ENCODE measurements at regions not wholly inside any gene's neighbourhood (a gene's known extent, or its start where the extent isn't known, plus 50 kb on each side); places are given as distances from the start of the nearest gene placed in this dataset.

DNA sequence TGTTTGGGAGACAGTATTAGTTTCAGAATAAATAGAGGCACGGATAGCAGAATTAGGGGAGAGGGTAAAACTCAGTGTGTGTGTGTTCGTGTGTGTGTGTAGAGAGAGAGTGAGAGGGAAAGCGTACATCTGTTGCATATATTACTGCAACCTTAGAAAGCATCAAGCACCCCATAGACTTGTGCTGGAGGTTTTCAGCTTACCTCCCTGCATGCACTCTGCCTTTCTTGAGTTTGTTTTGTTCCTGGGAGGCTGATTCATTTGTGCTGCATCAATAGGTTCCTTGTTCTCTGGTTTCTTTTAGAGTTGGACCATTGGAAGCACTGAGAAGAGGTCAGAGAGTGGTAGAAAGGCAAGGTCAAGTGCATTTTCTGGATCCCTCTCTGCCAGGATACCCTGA, 104.4 kb upstream of the KCNK1 start:
- no peak for DNase-seq
- intact Hi-C loops (cut with DNase I), result no loop called here

- intact Hi-C loops (cut with DNase I), result no loop called here
- DNase-seq, result no peak
Measured at GRCh38 chr1:233512538-233512937, 101.4 kb upstream of the KCNK1 start.

- DNase-seq, result no peak
- intact Hi-C loops (cut with DNase I), result no loop called here
Measured at GRCh38 chr1:233513431-233513830, 100.5 kb upstream of the KCNK1 start.

DNA sequence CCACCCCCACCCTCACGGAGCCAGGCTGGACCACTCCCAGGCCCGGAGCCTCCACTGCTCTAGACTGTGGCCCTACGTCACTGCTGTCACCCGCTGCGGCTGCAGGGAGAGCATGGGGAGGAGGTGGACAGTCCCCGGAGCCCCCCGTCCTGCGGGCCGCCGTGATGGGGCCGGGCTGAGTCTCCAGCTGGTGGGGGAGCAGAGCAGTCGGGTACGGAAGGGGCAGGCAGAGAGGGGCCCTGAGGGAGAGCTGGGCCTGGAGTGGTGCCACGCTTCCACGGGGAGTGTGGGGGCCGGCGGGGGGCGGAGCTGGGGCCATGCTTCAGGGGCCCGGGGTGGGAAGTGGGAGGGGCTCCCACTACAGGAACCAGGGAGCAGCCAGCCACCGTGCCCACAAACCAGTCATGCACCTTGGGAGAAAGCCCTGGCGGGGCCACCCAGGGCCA, 98.9 kb upstream of the KCNK1 start:
- DNase-seq, result no peak
- intact Hi-C loops (cut with DNase I), result loop anchor here (5.0 kb wide), 1 partner anchor 277 kb away; no protein-coding TSS in a partner anchor

DNA sequence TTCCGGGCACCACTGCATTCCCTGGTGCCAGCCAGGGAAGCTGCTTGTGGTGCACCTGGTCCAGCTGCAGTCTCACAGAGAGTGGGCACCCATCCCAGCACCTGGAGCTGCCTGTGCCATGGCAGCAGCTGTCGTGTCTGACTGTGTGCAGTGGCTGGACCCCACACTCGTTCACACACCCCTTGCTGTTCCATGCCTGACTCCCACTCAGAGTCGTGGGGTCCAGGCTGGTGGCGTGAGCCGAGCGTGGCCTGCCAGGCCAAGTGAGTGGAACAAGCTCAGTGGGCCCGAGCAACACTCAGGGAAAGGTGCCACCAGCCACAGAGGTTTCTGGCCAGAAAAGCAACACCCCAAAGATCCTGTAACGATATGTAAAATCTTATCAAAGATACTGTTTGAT, 97.2 kb upstream of the KCNK1 start:
- intact Hi-C loops (cut with DNase I), result loop anchor here (5.0 kb wide), 1 partner anchor 276 kb away; no protein-coding TSS in a partner anchor
- no peak for DNase-seq

- intact Hi-C loops (cut with DNase I), result loop anchor here (5.0 kb wide), 1 partner anchor 274 kb away; no protein-coding TSS in a partner anchor
- DNase-seq, result peak in 36 of 42 donors; percentile 15 to 88 (median 64)
Measured at GRCh38 chr1:233518344-233518743, 95.6 kb upstream of the KCNK1 start.

- DNase-seq, result peak in 29 of 42 donors; percentile 9 to 72 (median 35)
Measured at GRCh38 chr1:233520261-233521191, 93.4 kb upstream of the KCNK1 start.

GRCh38 chr1:233523047-233523446, 90.9 kb upstream of the KCNK1 start:
- intact Hi-C loops (cut with DNase I), result no loop called here

More at GRCh38 chr1:233520261-233521191, 93.4 kb upstream of the KCNK1 start:
- intact Hi-C loops (cut with DNase I), result no loop called here

GRCh38 chr1:233527818-233528217, 86.1 kb upstream of the KCNK1 start:
- intact Hi-C loops (cut with DNase I), result no loop called here
- no peak for DNase-seq

More at GRCh38 chr1:233523047-233523446, 90.9 kb upstream of the KCNK1 start:
- peak in 1 of 42 donors; percentile 4 for DNase-seq

GRCh38 chr1:233530665-233531386, 83.1 kb upstream of the KCNK1 start:
- intact Hi-C loops (cut with DNase I), result no loop called here
- DNase-seq, result no peak

DNA sequence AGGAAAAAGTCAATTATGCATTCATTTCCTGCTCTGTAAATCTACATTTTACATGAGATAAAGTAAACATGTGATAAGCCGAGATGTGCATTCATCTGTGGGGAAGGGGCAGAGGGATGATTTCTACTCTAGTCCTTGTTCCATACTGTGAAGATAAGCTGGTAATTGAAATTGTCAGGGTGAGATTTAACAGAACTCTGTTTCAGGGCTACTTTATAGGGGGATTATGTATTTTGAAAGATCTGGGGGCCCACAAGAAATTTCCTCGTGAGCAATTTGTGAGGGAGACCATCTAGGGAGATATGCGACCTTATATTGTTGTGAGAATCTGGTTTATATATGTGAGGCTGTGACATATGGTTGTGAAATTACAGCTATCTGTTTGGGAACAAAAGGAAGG, 73.1 kb upstream of the KCNK1 start:
- DNase-seq, result no peak
- intact Hi-C loops (cut with DNase I), result no loop called here

DNA sequence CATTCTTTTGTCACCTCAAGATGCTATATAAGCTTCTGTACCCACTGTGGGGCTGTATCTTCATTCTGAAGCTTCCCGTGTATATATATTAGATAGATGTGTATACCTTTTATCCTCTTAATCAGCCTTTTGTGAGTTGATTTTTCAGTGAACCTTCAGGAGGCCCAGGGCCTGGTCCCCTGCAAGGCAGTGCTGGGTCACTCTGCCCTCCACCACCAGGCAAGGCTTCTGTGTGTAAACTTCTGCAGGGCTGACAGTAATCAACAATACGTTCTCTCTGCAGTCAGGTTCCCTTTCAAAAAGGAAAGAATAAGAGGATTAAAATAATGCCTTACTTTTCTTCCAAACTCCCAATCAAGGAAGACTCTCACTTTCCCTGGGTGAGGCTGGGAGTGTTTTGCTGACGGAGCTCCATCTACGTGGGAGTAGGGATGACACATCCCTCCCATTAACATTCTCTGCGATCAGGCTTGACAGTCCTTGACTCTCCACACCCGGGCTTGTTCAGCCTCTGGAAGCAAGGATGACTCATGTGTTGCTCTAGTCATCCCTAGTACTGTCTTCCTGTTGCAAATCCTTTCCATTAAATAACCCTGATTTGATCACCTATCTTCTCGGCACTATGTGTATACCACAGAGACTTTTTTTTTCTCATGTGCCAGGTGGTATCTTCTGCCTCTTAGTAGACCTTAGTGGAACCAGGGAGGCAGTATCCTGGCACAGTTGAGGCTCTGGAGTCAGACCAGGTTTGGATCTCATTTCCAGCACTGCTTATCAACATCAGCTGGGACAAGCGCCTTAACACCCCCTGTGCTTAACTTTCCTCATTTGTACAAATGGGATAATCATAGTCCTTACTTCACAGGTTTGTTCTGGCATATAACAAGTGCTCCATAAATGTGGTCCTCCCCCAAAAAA, 70.3 kb upstream of the KCNK1 start:
- DNase-seq, result peak; percentile 14 to 95 (median 68)
- intact Hi-C loops (cut with DNase I), result no loop called here

- intact Hi-C loops (cut with DNase I), result no loop called here
- DNase-seq, result no peak
Measured at GRCh38 chr1:233544304-233544703, 69.6 kb upstream of the KCNK1 start.

GRCh38 chr1:233547726-233548125, 66.2 kb upstream of the KCNK1 start:
- DNase-seq, result peak in 16 of 42 donors; percentile 8 to 71 (median 22)
- intact Hi-C loops (cut with DNase I), result no loop called here

GRCh38 chr1:233549404-233549803, 64.5 kb upstream of the KCNK1 start:
- intact Hi-C loops (cut with DNase I), result no loop called here

DNA sequence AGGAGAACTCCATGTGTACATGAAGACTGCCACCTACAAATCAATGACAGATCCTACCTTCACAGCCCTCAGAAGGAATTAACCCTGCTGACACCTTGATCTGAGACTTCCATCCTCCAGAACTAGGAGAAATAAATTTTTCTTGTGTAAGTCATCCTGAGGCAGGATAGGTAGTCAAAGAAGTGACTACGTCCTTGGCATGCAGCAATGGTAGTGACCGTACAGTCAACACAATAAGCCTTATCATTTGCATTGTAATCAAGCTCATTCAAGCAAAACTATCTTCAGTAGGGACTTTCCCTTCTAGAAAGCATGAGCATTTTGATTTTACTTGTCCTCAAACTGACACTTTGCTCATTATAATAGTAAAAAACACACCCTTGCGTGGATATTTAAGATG, 64.0 kb upstream of the KCNK1 start:
- DNase-seq, result no peak
- intact Hi-C loops (cut with DNase I), result no loop called here

More at GRCh38 chr1:233549404-233549803, 64.5 kb upstream of the KCNK1 start:
- no peak for DNase-seq

- DNase-seq, result no peak
- intact Hi-C loops (cut with DNase I), result no loop called here
Measured at GRCh38 chr1:233554037-233554436, 59.9 kb upstream of the KCNK1 start.

GRCh38 chr1:233561708-233562426, 52.0 kb upstream of the KCNK1 start:
- intact Hi-C loops (cut with DNase I), result no loop called here

More at GRCh38 chr1:233561708-233562426, 52.0 kb upstream of the KCNK1 start:
- DNase-seq, result no peak

All from head of caudate nucleus (tissue), 42 donors.